ENCODE measurements at regions not wholly inside any gene's neighbourhood (a gene's known extent, or its start where the extent isn't known, plus 50 kb on each side); places are given as distances from the start of the nearest gene placed in this dataset.

DNA sequence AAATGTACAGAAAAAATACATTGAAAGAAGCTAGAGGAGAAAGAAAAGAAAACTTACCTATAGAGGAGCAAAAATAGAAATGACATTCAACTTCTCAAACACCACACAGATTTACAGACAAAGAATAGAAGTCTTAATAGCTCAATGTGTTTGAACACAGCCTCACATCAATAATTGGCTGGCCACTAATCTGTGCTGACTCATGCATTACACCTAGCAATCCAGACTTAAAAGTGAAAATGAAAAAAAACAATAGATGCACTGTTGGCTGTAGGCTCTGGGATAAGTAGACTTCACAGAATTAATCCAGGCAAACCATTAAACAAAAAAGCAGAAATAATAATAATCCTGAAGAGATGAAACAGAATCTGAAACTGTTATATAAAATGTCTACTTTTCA is 961.3 kb upstream of the CELF4 start:
- no peak for DNase-seq
- Mint-ChIP-seq H3K9me3 (ENCODE audit: unreplicated experiment) (no peaks in the 10 kb centered on the region), H3K36me3 (ENCODE audit: insufficient read depth, unreplicated experiment) (no peaks in the 10 kb centered on the region), H3K4me1 (ENCODE audit: low read depth, unreplicated experiment) (no peaks in the 10 kb centered on the region), H3K4me3 (ENCODE audit: unreplicated experiment) (no peak overlapping the region), H3K27ac (ENCODE audit: unreplicated experiment) (no peak overlapping the region), H3K27me3 (ENCODE audit: insufficient read depth, unreplicated experiment) (no peaks in the 10 kb centered on the region)
- POLR2A ChIA-PET = no interaction called here
- Histone ChIP-seq H3K36me3 (ENCODE audit: control insufficient read depth, insufficient read depth, low read length) (no peaks in the 10 kb centered on the region), H3K4me1 (no peaks in the 10 kb centered on the region), H3K9me3 (no peaks in the 10 kb centered on the region), H3K4me3 (ENCODE audit: low read depth, low read length) (no peak overlapping the region), H3K27me3 (replicated peaks; ENCODE audit: control insufficient read depth, insufficient read depth, low read length) (no peaks in the 10 kb centered on the region)
- TF ChIP-seq, protein P1, sequence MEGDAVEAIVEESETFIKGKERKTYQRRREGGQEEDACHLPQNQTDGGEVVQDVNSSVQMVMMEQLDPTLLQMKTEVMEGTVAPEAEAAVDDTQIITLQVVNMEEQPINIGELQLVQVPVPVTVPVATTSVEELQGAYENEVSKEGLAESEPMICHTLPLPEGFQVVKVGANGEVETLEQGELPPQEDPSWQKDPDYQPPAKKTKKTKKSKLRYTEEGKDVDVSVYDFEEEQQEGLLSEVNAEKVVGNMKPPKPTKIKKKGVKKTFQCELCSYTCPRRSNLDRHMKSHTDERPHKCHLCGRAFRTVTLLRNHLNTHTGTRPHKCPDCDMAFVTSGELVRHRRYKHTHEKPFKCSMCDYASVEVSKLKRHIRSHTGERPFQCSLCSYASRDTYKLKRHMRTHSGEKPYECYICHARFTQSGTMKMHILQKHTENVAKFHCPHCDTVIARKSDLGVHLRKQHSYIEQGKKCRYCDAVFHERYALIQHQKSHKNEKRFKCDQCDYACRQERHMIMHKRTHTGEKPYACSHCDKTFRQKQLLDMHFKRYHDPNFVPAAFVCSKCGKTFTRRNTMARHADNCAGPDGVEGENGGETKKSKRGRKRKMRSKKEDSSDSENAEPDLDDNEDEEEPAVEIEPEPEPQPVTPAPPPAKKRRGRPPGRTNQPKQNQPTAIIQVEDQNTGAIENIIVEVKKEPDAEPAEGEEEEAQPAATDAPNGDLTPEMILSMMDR (IDR thresholded peaks at IDR 0.05; ENCODE audit: insufficient read depth in 1 of 2, low read depth in 1 of 2, low read length in 1 of 2, severe bottlenecking in 1 of 2, unreplicated experiment in 1 of 2) = no peak
- CTCF ChIA-PET = no interaction called here
- intact Hi-C loops (cut with micrococcal nuclease; ENCODE audit: unreplicated experiment) = no loop called here
- no TSS peak for BruUV-seq (replicated peaks)

DNA sequence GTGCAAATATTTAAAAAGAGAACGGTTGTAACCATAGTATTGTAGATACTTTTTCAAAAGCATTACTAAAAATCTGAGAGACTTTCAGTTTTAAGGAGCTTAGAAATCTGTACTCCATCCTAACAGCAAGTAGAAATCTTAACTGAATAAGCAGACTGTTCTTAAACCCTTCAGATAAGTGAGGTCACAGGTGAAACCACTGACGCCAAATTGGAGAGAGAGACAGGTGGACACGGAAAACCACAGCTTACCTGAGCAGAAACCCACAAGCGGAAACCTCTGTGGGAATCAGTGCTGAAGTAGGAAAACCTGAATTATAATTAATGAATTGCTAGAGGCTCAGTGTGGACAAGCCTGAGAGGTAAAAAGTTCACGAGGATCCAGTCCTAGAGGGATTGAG is 959.4 kb upstream of the CELF4 start:
- CTCF ChIA-PET = no interaction called here
- POLR2A ChIA-PET = no interaction called here
- no peaks in the 10 kb centered on the region for H3K36me3 Mint-ChIP-seq (ENCODE audit: insufficient read depth, unreplicated experiment)
- no peak overlapping the region for H3K27ac Mint-ChIP-seq (ENCODE audit: unreplicated experiment)
- no peaks in the 10 kb centered on the region for H3K9me3 Mint-ChIP-seq (ENCODE audit: unreplicated experiment)
- Histone ChIP-seq H3K36me3 (ENCODE audit: control insufficient read depth, insufficient read depth, low read length) (no peaks in the 10 kb centered on the region), H3K4me3 (ENCODE audit: low read depth, low read length) (no peak overlapping the region), H3K27me3 (replicated peaks; ENCODE audit: control insufficient read depth, insufficient read depth, low read length) (no peaks in the 10 kb centered on the region), H3K9me3 (no peaks in the 10 kb centered on the region), H3K4me1 (no peaks in the 10 kb centered on the region)
- TF ChIP-seq, protein P1 (IDR thresholded peaks at IDR 0.05; ENCODE audit: insufficient read depth in 1 of 2, low read depth in 1 of 2, low read length in 1 of 2, severe bottlenecking in 1 of 2, unreplicated experiment in 1 of 2) = no peak
- BruUV-seq (replicated peaks) = no TSS peak
- no peaks in the 10 kb centered on the region for H3K4me1 Mint-ChIP-seq (ENCODE audit: low read depth, unreplicated experiment)
- H3K4me3 Mint-ChIP-seq (ENCODE audit: unreplicated experiment) = no peak overlapping the region
- no peaks in the 10 kb centered on the region for H3K27me3 Mint-ChIP-seq (ENCODE audit: insufficient read depth, unreplicated experiment)
- no peak for DNase-seq
- intact Hi-C loops (cut with micrococcal nuclease; ENCODE audit: unreplicated experiment) = no loop called here

DNA sequence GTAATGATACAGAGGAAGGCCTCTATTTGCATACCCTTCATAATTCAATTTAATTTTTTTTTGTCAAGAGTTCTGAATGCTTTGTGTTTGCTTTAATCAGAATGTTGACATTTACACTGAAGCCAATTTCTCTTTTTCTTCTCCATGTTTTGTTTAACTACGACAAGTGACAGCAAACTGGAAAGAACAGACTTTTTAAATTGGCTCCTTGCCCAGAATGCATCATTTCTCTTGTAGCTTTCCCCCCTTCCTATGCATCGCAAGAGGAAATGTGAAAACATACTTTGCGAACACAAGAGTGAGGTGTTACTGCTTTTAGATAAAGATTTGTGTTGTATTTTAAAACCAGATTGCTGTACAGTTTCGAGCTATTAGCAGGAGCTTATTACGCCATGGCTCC is 955.2 kb upstream of the CELF4 start:
- TF ChIP-seq, protein P1 (IDR thresholded peaks at IDR 0.05; ENCODE audit: insufficient read depth in 1 of 2, low read depth in 1 of 2, low read length in 1 of 2, severe bottlenecking in 1 of 2, unreplicated experiment in 1 of 2) = no peak
- ChIA-PET POLR2A (no interaction called here), CTCF (no interaction called here)
- Mint-ChIP-seq H3K4me3 (ENCODE audit: unreplicated experiment) (no peak overlapping the region), H3K27ac (ENCODE audit: unreplicated experiment) (no peak overlapping the region), H3K4me1 (ENCODE audit: low read depth, unreplicated experiment) (no peaks in the 10 kb centered on the region), H3K9me3 (ENCODE audit: unreplicated experiment) (no peaks in the 10 kb centered on the region), H3K36me3 (ENCODE audit: insufficient read depth, unreplicated experiment) (no peaks in the 10 kb centered on the region), H3K27me3 (ENCODE audit: insufficient read depth, unreplicated experiment) (no peaks in the 10 kb centered on the region)
- Histone ChIP-seq H3K4me3 (ENCODE audit: low read depth, low read length) (no peak overlapping the region), H3K27me3 (replicated peaks; ENCODE audit: control insufficient read depth, insufficient read depth, low read length) (no peaks in the 10 kb centered on the region), H3K4me1 (no peaks in the 10 kb centered on the region), H3K36me3 (ENCODE audit: control insufficient read depth, insufficient read depth, low read length) (no peaks in the 10 kb centered on the region), H3K9me3 (no peaks in the 10 kb centered on the region)
- DNase-seq = no peak
- no TSS peak for BruUV-seq (replicated peaks)
- intact Hi-C loops (cut with micrococcal nuclease; ENCODE audit: unreplicated experiment) = no loop called here

Data from Caco-2 (cell line).